Bone marrow (tissue), 2 donors: ENCODE measurements at regions not wholly inside any gene's neighbourhood (a gene's known extent, or its start where the extent isn't known, plus 50 kb on each side); places are given as distances from the start of the nearest gene placed in this dataset.

Source experiments
- DNase-seq, 2 donors: peaks; one replicate each; lab custom pipeline; 2025; lab: John Stamatoyannopoulos, UW

- DNase-seq = no peak
Measured at GRCh38 chr5:111869681-111870080, 112.7 kb upstream of the NREP start.

DNA sequence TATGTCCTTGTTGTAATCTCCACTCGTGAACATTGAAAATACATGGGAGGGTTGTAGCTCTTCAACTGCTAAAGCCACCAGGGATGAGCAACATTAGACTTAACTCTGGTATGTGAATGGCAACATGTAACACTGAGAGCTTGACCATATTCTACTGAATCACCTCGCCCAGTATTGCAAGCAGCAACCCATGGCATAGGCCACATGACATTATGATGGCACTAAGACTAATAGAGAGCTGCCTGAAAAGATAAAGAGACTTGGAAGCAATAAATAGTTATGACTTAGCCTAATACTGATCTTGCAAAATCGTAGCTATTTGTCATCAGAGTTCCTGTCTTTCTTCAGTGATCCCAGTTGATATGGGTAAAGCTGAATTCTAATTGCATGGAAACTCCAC, 108.4 kb upstream of the NREP start:
- DNase-seq = no peak

- no peak for DNase-seq
Measured at GRCh38 chr5:111863801-111864200, 106.8 kb upstream of the NREP start.

DNA sequence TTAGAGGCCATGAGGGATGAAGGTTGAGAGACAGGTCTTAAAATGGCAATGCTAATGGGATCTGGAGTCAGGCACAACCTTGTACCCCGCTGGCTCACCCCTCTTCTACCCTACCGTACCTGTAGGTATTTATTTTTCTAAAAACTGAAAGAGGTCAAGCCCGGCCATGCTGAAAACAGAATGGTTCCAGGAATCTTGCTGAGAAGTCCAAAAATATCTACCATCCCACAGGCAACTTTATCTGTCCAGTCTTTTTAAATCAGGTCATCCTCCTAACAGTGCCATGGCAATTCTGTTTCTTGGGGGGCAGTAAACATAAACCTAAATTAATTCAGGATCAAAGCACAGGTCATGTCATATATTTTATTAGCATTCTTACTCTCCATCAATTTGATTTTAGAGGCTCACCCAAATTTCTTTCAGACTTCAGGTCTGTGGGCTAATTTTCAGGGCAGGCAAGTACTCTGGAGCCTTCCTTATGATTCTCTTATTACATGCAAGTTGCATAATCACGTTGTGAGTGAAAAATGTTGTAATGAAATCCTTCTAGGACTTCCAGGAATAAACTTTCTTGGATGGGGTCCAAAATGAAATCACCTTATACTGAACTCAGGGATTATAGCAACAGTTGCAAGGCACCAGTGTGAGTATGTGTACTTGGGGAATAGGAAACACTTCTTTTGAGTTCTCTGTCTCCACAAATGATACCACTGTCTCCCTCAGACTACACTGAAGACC, 102.7 kb upstream of the NREP start:
- DNase-seq = no peak

DNA sequence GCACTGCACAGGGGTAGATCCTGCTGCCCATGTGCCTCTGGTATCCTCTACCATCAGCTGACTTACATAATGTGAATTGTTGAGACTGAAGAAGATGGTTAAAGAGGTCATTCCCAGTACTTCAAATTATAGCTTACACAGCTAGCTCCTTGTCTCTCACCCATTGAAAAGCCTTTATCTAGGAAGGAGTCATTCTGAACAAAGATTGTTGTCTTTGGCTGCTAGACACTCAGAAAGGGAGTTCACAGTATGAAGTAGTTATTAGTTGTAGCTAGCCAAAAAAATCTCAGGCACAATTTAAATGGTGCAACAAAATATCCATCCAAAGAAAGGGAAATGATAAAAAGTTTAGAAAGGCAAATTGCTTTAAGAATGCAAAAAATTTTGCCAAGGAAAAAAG, 102.0 kb upstream of the NREP start:
- DNase-seq = no peak

DNA sequence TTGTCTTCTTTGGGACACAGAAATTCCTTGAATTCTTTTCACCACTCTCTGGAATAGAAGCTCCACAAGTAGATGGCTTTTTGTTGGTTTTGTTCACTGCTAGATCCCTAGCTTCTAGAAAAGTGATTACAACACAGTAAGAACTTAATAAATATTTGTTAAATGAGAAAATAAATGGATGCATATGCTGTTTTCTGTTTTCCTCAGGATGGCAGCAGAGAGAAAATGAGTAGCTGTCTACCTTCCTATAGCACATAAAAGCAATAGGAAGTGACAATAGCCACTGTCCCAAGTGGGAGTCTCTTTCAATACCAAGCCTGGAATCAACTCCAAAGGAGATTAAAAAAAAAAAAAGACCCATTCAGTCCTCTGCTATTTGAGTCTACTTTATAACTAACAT, 100.6 kb upstream of the NREP start:
- DNase-seq = no peak

GRCh38 chr5:111856876-111857466, 100.0 kb upstream of the NREP start:
- no peak for DNase-seq

GRCh38 chr5:111855356-111855755, 98.4 kb upstream of the NREP start:
- no peak for DNase-seq

DNA sequence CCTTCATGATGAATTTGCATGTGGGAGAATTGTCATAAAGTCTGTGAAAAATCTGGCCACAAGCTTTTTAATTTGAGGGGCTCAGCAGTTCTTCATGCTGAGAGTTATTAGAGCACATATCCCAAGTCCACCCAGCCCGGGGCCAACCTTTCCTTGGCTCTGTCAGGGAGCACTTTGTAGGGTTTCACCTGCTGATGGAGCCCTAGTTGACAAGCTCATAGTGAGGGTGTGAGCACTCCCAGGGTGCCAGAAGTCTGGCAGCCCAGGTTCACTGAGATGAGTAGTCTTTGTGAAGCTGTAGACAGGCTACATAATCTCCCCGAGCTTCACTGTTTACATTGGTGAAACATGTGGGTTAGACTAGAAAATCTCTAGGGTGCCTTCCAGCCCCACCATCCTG, 97.2 kb upstream of the NREP start:
- DNase-seq = no peak

GRCh38 chr5:111853748-111854147, 96.8 kb upstream of the NREP start:
- peak in 1 of 2 donors; percentile 39 for DNase-seq

GRCh38 chr5:111851631-111852548, 94.9 kb upstream of the NREP start:
- no peak for DNase-seq

GRCh38 chr5:111848476-111848875, 91.5 kb upstream of the NREP start:
- no peak for DNase-seq

- DNase-seq = no peak
Measured at GRCh38 chr5:111847052-111847925, 90.3 kb upstream of the NREP start.

GRCh38 chr5:111840036-111840674, 83.2 kb upstream of the NREP start:
- no peak for DNase-seq

DNA sequence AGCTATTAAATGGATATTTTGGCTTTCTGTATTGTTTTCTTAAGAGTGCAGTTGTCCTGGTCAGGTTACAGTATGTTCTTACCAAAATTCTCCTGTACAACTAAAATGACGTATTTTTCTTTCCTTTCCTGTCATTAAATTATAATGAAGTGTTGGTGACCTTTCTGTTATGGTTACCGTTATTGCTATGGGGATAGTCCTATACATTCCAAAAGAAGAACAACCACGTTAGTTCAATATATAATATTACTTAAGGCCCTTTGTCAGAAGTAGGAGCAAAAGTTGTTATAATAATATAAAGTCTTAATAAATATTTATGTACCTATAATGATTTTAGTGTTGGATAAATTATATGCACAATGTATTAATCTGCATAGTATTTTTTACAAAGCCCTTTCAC, 82.4 kb upstream of the NREP start:
- no peak for DNase-seq

- no peak for DNase-seq
Measured at GRCh38 chr5:111836426-111836825, 79.4 kb upstream of the NREP start.

DNA sequence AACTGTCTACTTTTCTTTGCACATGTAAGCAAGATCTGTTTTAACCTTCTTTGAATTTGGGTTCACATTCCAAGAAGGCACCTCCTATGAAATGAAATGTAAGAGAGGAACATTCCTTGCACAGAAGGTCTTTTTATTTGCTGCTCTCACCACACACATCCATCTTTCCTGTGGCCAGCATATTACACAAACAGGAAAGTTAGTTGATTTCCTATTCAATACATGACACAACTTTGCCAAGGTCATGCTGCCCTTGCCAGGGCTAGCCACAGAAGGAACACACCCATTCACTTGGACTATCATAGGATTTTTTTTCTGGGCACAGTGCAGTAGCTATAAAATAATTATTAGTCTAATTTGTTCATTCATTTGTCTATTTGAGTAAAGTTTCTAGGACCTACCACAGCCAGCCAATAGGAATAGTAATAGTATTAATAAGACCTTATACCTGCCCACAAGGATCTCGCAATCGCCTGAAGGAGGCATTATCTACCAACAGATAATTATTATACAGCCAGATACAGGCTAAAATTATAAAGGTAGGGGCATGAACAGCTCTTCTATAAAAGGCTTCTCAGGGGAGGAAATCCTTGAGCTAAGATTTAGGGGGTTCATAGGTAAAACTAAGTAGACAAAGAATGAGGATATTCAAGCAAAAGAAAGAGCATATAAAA, 78.1 kb upstream of the NREP start:
- DNase-seq = no peak

DNA sequence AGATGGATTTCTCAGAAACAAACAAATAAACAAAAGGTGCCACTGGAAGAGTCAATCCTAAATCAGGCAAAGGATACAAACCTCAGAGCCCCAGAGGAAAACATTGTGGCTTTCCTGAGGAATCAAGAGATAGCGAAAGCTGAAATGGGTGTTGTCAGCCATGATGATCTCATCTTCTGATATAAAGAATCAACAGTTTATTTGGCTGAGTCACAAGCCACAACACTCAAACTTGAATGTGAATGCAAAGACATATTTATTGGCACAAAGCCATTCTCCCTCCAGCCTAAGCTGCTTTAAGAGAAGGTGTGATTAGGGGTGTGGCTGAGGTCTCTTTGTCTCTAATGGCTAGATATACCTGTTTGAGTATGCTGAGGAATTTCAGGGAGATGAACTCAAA, 73.3 kb upstream of the NREP start:
- DNase-seq = no peak

GRCh38 chr5:111829701-111830100, 72.7 kb upstream of the NREP start:
- no peak for DNase-seq

DNA sequence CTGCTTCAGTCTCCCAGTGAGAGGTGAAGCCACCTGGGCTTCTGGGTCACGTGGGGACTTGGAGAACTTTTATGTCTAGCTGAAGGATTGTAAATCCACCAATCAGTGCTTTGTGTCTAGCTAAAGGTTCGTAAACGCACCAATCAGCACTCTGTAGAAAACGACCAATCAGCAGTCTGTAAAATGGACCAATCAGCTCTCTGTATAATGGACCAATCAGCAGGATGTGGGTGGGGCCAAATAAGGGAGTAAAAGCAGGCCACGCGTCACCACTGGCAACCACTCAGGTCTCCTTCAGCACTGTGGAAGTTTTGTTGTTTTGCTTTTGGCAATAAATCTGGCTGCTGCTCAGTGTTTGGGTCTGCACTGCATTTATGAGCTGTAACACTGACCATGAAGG, 69.1 kb upstream of the NREP start:
- no peak for DNase-seq

DNA sequence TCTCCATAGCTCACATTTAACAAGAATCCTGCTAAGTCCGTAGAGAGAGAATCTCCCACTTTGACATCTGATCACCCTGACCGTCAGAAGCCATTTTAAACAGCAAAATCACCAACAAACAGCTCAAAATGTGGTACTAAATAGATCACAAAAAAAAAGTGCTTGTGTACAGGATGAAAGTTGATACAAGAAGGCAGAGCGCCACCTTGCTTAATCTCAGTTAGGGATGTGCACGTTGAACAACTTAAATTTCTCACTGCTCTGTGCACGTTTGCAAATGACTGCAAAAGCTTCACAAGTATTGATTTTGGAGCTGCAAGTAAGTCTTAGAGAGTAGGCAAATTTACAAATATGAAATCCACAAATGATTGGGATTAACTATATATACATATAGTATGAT, 63.1 kb upstream of the NREP start:
- DNase-seq = peak in 1 of 2 donors; percentile 6
